Tibial nerve (tissue), 4 donors: ENCODE measurements at regions not wholly inside any gene's neighbourhood (a gene's known extent, or its start where the extent isn't known, plus 50 kb on each side); places are given as distances from the start of the nearest gene placed in this dataset.

Experiments
- DNase-seq, 2 donors: peaks; one replicate each; pipeline ENCODE4 v3.0.0-alpha.2; 2019; ENCODE audit warnings: low spot score in 2 of 2
- H3K27ac ChIP-seq, 4 donors: fragments of 200-600 bp; sonication (generic) in 3 of 4; one replicate each; pipeline ENCODE4 v1.5.1; 2017 to 2019; ENCODE audit warnings: mild to moderate bottlenecking in 1 of 4
- H3K27me3 ChIP-seq, 2 donors: fragments of 200-600 bp; sonication (generic) in 1 of 2; one replicate each; pipeline versions ENCODE4 v1.5.1 to v1.6.0; 2017 to 2019
- H3K36me3 ChIP-seq, 3 donors: fragments of 200-600 bp; sonication (generic); one replicate each; pipeline ENCODE4 v1.5.1; 2018 to 2019
- H3K4me1 ChIP-seq, 4 donors: fragments of 200-600 bp; sonication (generic) in 3 of 4; one replicate each; pipeline ENCODE4 v1.5.1; 2017 to 2019
- H3K4me3 ChIP-seq, 4 donors: fragments of 200-600 bp; sonication (generic) in 3 of 4; one replicate each; pipeline ENCODE4 v1.5.1; 2017 to 2019; ENCODE audit warnings: mild to moderate bottlenecking in 1 of 4, moderate library complexity in 1 of 4
- H3K9me3 ChIP-seq, 4 donors: fragments of 200-600 bp; sonication (generic) in 3 of 4; one replicate each; pipeline ENCODE4 v1.5.1; 2017 to 2019
- CTCF ChIP-seq, 5 experiments: fragments of 200-600 bp in 3 of 5; fragments of 450-650 bp in 2 of 5; sonication (generic) in 3 of 5; IDR thresholded peaks; one replicate each; pipeline ENCODE4 v1.5.1; 2016 to 2019; ENCODE audit warnings: antibody characterized with exemption in 5 of 5, mild to moderate bottlenecking in 3 of 5, moderate library complexity in 2 of 5
- EP300 ChIP-seq, 2 donors: sonication (generic); formaldehyde crosslinking; IDR thresholded peaks; one replicate each; pipeline ENCODE4 v1.6.1; 2017; ENCODE audit warnings: antibody characterized with exemption in 2 of 2, mild to moderate bottlenecking in 1 of 2
- POLR2A ChIP-seq, 2 donors: fragments of 450-650 bp; IDR thresholded peaks; one replicate each; pipeline ENCODE4 v1.6.1; 2017; ENCODE audit warnings: antibody characterized with exemption in 2 of 2, mild to moderate bottlenecking in 2 of 2, moderate library complexity in 2 of 2
- WGBS, 2 donors: methylation state at CpG; one replicate each; pipeline ENCODE4 v1.1.5; 2018; 5-methylcytosine and 5-hydroxymethylcytosine counted together

GRCh38 chr5:158120760-158121159 is 261.8 kb upstream of the CLINT1 start:
- no peak overlapping the region for H3K4me3 ChIP-seq
- no peak overlapping the region for H3K27ac ChIP-seq
- WGBS, 2 donors: 88 to 100% methylated on average over 1 of the region's 1 CpG
- H3K27me3 ChIP-seq: no peaks in the 10 kb centered on the region
- peaks cover 0 to 2% (median 0%) of the 10 kb centered on the region in 4 donors for H3K4me1 ChIP-seq
- DNase-seq: no peak
- no peak for TF ChIP-seq EP300 (IDR thresholded peaks at IDR 0.05)
- no peak for TF ChIP-seq CTCF (IDR thresholded peaks at IDR 0.05)
- TF ChIP-seq POLR2A (IDR thresholded peaks at IDR 0.05): no peak
- H3K36me3 ChIP-seq: no peaks in the 10 kb centered on the region
- no peaks in the 10 kb centered on the region for H3K9me3 ChIP-seq

- no peaks in the 10 kb centered on the region for H3K36me3 ChIP-seq
- no peak for DNase-seq
- peaks cover 0 to 7% (median 0%) of the 10 kb centered on the region in 4 donors for H3K4me1 ChIP-seq
- no peaks in the 10 kb centered on the region for H3K27me3 ChIP-seq
- H3K27ac ChIP-seq: no peak overlapping the region
- TF ChIP-seq POLR2A (IDR thresholded peaks at IDR 0.05) (no peak), EP300 (IDR thresholded peaks at IDR 0.05) (no peak)
- H3K9me3 ChIP-seq: no peaks in the 10 kb centered on the region
- no peak overlapping the region for H3K4me3 ChIP-seq
- 45 to 46% methylated on average over 5 of the region's 5 CpGs for WGBS, 2 donors
These were observed 261.2 kb upstream of the CLINT1 start for GRCh38 chr5:158119961-158120723.

- no peak overlapping the region for H3K27ac ChIP-seq
These were observed 258.7 kb upstream of the CLINT1 start for GRCh38 chr5:158117467-158118160.

GRCh38 chr5:158116965-158117364 is 258.0 kb upstream of the CLINT1 start:
- Histone ChIP-seq H3K36me3 (no peaks in the 10 kb centered on the region), H3K4me3 (no peak overlapping the region), H3K27ac (no peak overlapping the region), H3K27me3 (no peaks in the 10 kb centered on the region), H3K4me1 (peaks cover 0 to 10% (median 0%) of the 10 kb centered on the region in 4 donors), H3K9me3 (no peaks in the 10 kb centered on the region)
- DNase-seq: no peak
- WGBS, 2 donors: 83 to 85% methylated on average over 2 of the region's 2 CpGs
- TF ChIP-seq EP300 (IDR thresholded peaks at IDR 0.05) (no peak), CTCF (IDR thresholded peaks at IDR 0.05) (no peak), POLR2A (IDR thresholded peaks at IDR 0.05) (no peak)

More at GRCh38 chr5:158117467-158118160, 258.7 kb upstream of the CLINT1 start:
- DNase-seq: peak in 1 of 2 donors; percentile 21
- Histone ChIP-seq H3K27me3 (no peaks in the 10 kb centered on the region), H3K4me3 (no peak overlapping the region), H3K4me1 (peaks cover 0 to 10% (median 0%) of the 10 kb centered on the region in 4 donors), H3K36me3 (no peaks in the 10 kb centered on the region), H3K9me3 (no peaks in the 10 kb centered on the region)
- TF ChIP-seq POLR2A (IDR thresholded peaks at IDR 0.05) (no peak), EP300 (IDR thresholded peaks at IDR 0.05) (no peak), CTCF (IDR thresholded peaks at IDR 0.05) (no peak)
- WGBS, 2 donors: 84 to 86% methylated on average over 6 of the region's 6 CpGs

- H3K27ac ChIP-seq: no peak overlapping the region
- DNase-seq: peak in 1 of 2 donors; percentile 19
- H3K4me1 ChIP-seq: peaks cover 0 to 10% (median 0%) of the 10 kb centered on the region in 4 donors
- no peak overlapping the region for H3K4me3 ChIP-seq
- no peaks in the 10 kb centered on the region for H3K36me3 ChIP-seq
- no peaks in the 10 kb centered on the region for H3K9me3 ChIP-seq
- H3K27me3 ChIP-seq: no peaks in the 10 kb centered on the region
- no peak for TF ChIP-seq EP300 (IDR thresholded peaks at IDR 0.05)
- no peak for TF ChIP-seq CTCF (IDR thresholded peaks at IDR 0.05)
- no peak for TF ChIP-seq POLR2A (IDR thresholded peaks at IDR 0.05)
- WGBS, 2 donors: 48 to 63% methylated on average over 1 of the region's 1 CpG
These were observed 256.5 kb upstream of the CLINT1 start for GRCh38 chr5:158115468-158115867.
